Tibial nerve (tissue), 4 donors: ENCODE measurements at regions not wholly inside any gene's neighbourhood (a gene's known extent, or its start where the extent isn't known, plus 50 kb on each side); places are given as distances from the start of the nearest gene placed in this dataset.

Experiments used
- DNase-seq, 2 donors: peaks; one replicate each; pipeline ENCODE4 v3.0.0-alpha.2; 2019; ENCODE audit warnings: low spot score in 2 of 2
- H3K27ac ChIP-seq, 4 donors: fragments of 200-600 bp; sonication (generic) in 3 of 4; one replicate each; pipeline ENCODE4 v1.5.1; 2017 to 2019; ENCODE audit warnings: mild to moderate bottlenecking in 1 of 4
- H3K27me3 ChIP-seq, 2 donors: fragments of 200-600 bp; sonication (generic) in 1 of 2; one replicate each; pipeline versions ENCODE4 v1.5.1 to v1.6.0; 2017 to 2019
- H3K36me3 ChIP-seq, 3 donors: fragments of 200-600 bp; sonication (generic); one replicate each; pipeline ENCODE4 v1.5.1; 2018 to 2019
- H3K4me1 ChIP-seq, 4 donors: fragments of 200-600 bp; sonication (generic) in 3 of 4; one replicate each; pipeline ENCODE4 v1.5.1; 2017 to 2019
- H3K4me3 ChIP-seq, 4 donors: fragments of 200-600 bp; sonication (generic) in 3 of 4; one replicate each; pipeline ENCODE4 v1.5.1; 2017 to 2019; ENCODE audit warnings: mild to moderate bottlenecking in 1 of 4, moderate library complexity in 1 of 4
- H3K9me3 ChIP-seq, 4 donors: fragments of 200-600 bp; sonication (generic) in 3 of 4; one replicate each; pipeline ENCODE4 v1.5.1; 2017 to 2019
- EP300 ChIP-seq, 2 donors: sonication (generic); formaldehyde crosslinking; IDR thresholded peaks; one replicate each; pipeline ENCODE4 v1.6.1; 2017; ENCODE audit warnings: antibody characterized with exemption in 2 of 2, mild to moderate bottlenecking in 1 of 2
- POLR2A ChIP-seq, 2 donors: fragments of 450-650 bp; IDR thresholded peaks; one replicate each; pipeline ENCODE4 v1.6.1; 2017; ENCODE audit warnings: antibody characterized with exemption in 2 of 2, mild to moderate bottlenecking in 2 of 2, moderate library complexity in 2 of 2
- WGBS, 2 donors: methylation state at CpG; one replicate each; pipeline ENCODE4 v1.1.5; 2018; 5-methylcytosine and 5-hydroxymethylcytosine counted together
- TF ChIP-seq, protein P1 (sequence below), 5 experiments: fragments of 200-600 bp in 3 of 5; fragments of 450-650 bp in 2 of 5; sonication (generic) in 3 of 5; IDR thresholded peaks; one replicate each; pipeline ENCODE4 v1.5.1; 2016 to 2019; ENCODE audit warnings: antibody characterized with exemption in 5 of 5, mild to moderate bottlenecking in 3 of 5, moderate library complexity in 2 of 5

GRCh38 chr9:87063246-87063645, 115.9 kb upstream of the GAS1 start:
- 67 to 69% methylated on average over 3 of the region's 3 CpGs for WGBS, 2 donors
- no peak overlapping the region for H3K27ac ChIP-seq
- H3K4me3 ChIP-seq: no peak overlapping the region
- no peaks in the 10 kb centered on the region for H3K9me3 ChIP-seq
- TF ChIP-seq POLR2A (IDR thresholded peaks at IDR 0.05): no peak
- TF ChIP-seq, protein P1, sequence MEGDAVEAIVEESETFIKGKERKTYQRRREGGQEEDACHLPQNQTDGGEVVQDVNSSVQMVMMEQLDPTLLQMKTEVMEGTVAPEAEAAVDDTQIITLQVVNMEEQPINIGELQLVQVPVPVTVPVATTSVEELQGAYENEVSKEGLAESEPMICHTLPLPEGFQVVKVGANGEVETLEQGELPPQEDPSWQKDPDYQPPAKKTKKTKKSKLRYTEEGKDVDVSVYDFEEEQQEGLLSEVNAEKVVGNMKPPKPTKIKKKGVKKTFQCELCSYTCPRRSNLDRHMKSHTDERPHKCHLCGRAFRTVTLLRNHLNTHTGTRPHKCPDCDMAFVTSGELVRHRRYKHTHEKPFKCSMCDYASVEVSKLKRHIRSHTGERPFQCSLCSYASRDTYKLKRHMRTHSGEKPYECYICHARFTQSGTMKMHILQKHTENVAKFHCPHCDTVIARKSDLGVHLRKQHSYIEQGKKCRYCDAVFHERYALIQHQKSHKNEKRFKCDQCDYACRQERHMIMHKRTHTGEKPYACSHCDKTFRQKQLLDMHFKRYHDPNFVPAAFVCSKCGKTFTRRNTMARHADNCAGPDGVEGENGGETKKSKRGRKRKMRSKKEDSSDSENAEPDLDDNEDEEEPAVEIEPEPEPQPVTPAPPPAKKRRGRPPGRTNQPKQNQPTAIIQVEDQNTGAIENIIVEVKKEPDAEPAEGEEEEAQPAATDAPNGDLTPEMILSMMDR (IDR thresholded peaks at IDR 0.05): no peak
- TF ChIP-seq EP300 (IDR thresholded peaks at IDR 0.05): no peak
- DNase-seq: no peak
- H3K36me3 ChIP-seq: no peaks in the 10 kb centered on the region
- no peaks in the 10 kb centered on the region for H3K27me3 ChIP-seq
- peaks cover 0 to 24% (median 3%) of the 10 kb centered on the region in 4 donors for H3K4me1 ChIP-seq

DNA sequence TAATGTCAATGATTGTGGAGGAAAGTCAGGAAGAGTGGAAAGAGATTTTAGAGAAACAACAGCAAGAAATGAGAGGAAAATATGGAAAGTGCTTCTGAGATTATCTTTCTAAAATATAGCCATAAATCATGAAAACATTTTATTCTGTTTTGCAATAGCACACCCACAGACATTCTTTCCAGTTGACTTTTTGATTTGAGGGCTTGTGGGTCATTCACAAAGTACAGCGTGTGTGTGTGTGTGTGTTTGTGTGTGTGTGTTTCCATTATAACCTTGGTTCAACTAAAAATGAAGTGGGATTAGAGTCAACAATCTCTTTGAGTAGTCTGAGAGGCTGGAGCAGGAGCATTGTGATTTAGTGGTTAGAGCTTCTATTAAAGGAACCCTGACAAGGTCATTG, 116.6 kb upstream of the GAS1 start:
- 15 to 18% methylated on average over 1 of the region's 1 CpG for WGBS, 2 donors

GRCh38 chr9:87064311-87064710, 117.0 kb upstream of the GAS1 start:
- Histone ChIP-seq H3K4me3 (no peak overlapping the region), H3K27ac (no peak overlapping the region), H3K9me3 (no peaks in the 10 kb centered on the region), H3K4me1 (peaks cover 0 to 24% (median 3%) of the 10 kb centered on the region in 4 donors), H3K36me3 (no peaks in the 10 kb centered on the region), H3K27me3 (no peaks in the 10 kb centered on the region)
- 72 to 78% methylated on average over 4 of the region's 4 CpGs for WGBS, 2 donors
- TF ChIP-seq POLR2A (IDR thresholded peaks at IDR 0.05): no peak
- no peak for TF ChIP-seq EP300 (IDR thresholded peaks at IDR 0.05)
- TF ChIP-seq, protein P1 (IDR thresholded peaks at IDR 0.05): no peak
- DNase-seq: no peak

More for the DNA sequence above, 116.6 kb upstream of the GAS1 start:
- Histone ChIP-seq H3K27ac (no peak overlapping the region), H3K4me3 (no peak overlapping the region), H3K9me3 (no peaks in the 10 kb centered on the region), H3K27me3 (no peaks in the 10 kb centered on the region), H3K4me1 (peaks cover 0 to 24% (median 3%) of the 10 kb centered on the region in 4 donors), H3K36me3 (no peaks in the 10 kb centered on the region)
- TF ChIP-seq POLR2A (IDR thresholded peaks at IDR 0.05) (no peak), EP300 (IDR thresholded peaks at IDR 0.05) (peak in 1 of 2 donors; percentile 69)
- peak in 1 of 2 donors; percentile 11 for DNase-seq

GRCh38 chr9:87065981-87066380, 118.7 kb upstream of the GAS1 start:
- Histone ChIP-seq H3K4me1 (peaks cover 0 to 18% (median 3%) of the 10 kb centered on the region in 4 donors), H3K36me3 (no peaks in the 10 kb centered on the region), H3K4me3 (no peak overlapping the region), H3K27ac (no peak overlapping the region), H3K9me3 (no peaks in the 10 kb centered on the region), H3K27me3 (no peaks in the 10 kb centered on the region)
- no peak for DNase-seq
- WGBS, 2 donors: 85 to 89% methylated on average over 4 of the region's 4 CpGs
- TF ChIP-seq POLR2A (IDR thresholded peaks at IDR 0.05) (no peak), EP300 (IDR thresholded peaks at IDR 0.05) (no peak)
- TF ChIP-seq, protein P1 (IDR thresholded peaks at IDR 0.05): no peak

- no peak overlapping the region for H3K27ac ChIP-seq
Measured at GRCh38 chr9:87067426-87067825, 120.1 kb upstream of the GAS1 start.

More at GRCh38 chr9:87067426-87067825, 120.1 kb upstream of the GAS1 start:
- Histone ChIP-seq H3K4me1 (peaks cover 0 to 18% (median 3%) of the 10 kb centered on the region in 4 donors), H3K27me3 (no peaks in the 10 kb centered on the region), H3K9me3 (no peaks in the 10 kb centered on the region), H3K4me3 (no peak overlapping the region), H3K36me3 (no peaks in the 10 kb centered on the region)
- TF ChIP-seq POLR2A (IDR thresholded peaks at IDR 0.05) (no peak), EP300 (IDR thresholded peaks at IDR 0.05) (no peak)
- TF ChIP-seq, protein P1 (IDR thresholded peaks at IDR 0.05): no peak
- DNase-seq: no peak
- 83 to 91% methylated on average over 1 of the region's 1 CpG for WGBS, 2 donors
